Activated CD4-positive, alpha-beta T cell treated with anti-CD3 and anti-CD28 coated beads, Interleukin-2, Interleukin-4, amounts not matched to agents 100 ng/mL and 50 ng/mL, durations not matched to agents 16 hours and 8 hours (primary cell): ENCODE measurements at regions not wholly inside any gene's neighbourhood (a gene's known extent, or its start where the extent isn't known, plus 50 kb on each side); places are given as distances from the start of the nearest gene placed in this dataset.
A peak's percentile ranks its signal among the peaks of the same experiment; 100 is the strongest.

Source experiments
- DNase-seq: peaks from one replicate; pipeline ENCODE4 v3.0.0-alpha.2; 2020; ENCODE audit warnings: low spot score

GRCh38 chr18:11268741-11269233 lies 119.4 kb upstream of the PIEZO2 start:
- DNase-seq = no peak

GRCh38 chr18:11268153-11268552 lies 118.8 kb upstream of the PIEZO2 start:
- DNase-seq = no peak

- DNase-seq = no peak
Measured at GRCh38 chr18:11266781-11267480, 117.6 kb upstream of the PIEZO2 start.

GRCh38 chr18:11261486-11261885 lies 112.1 kb upstream of the PIEZO2 start:
- DNase-seq = no peak

- no peak for DNase-seq
Measured at GRCh38 chr18:11260961-11261461, 111.6 kb upstream of the PIEZO2 start.

- no peak for DNase-seq
Measured at GRCh38 chr18:11259469-11260150, 110.2 kb upstream of the PIEZO2 start.

GRCh38 chr18:11258039-11258610 lies 108.8 kb upstream of the PIEZO2 start:
- DNase-seq = peak; percentile 0

GRCh38 chr18:11256251-11256650 lies 106.9 kb upstream of the PIEZO2 start:
- no peak for DNase-seq

- no peak for DNase-seq
Measured at GRCh38 chr18:11251891-11252270, 102.5 kb upstream of the PIEZO2 start.

GRCh38 chr18:11251229-11251890 lies 102.0 kb upstream of the PIEZO2 start:
- DNase-seq = no peak

- no peak for DNase-seq
Measured at GRCh38 chr18:11249391-11249790, 100.0 kb upstream of the PIEZO2 start.

- DNase-seq = no peak
Measured at GRCh38 chr18:11247381-11247970, 98.1 kb upstream of the PIEZO2 start.

- DNase-seq = no peak
Measured at GRCh38 chr18:11246495-11247300, 97.3 kb upstream of the PIEZO2 start.

GRCh38 chr18:11245879-11246278 lies 96.5 kb upstream of the PIEZO2 start:
- DNase-seq = no peak

- no peak for DNase-seq
Measured at GRCh38 chr18:11237484-11237883, 88.1 kb upstream of the PIEZO2 start.

GRCh38 chr18:11237066-11237465 lies 87.7 kb upstream of the PIEZO2 start:
- no peak for DNase-seq

- DNase-seq = no peak
Measured at GRCh38 chr18:11224153-11224552, 74.8 kb upstream of the PIEZO2 start.

GRCh38 chr18:11219571-11219970 lies 70.2 kb upstream of the PIEZO2 start:
- DNase-seq = no peak

GRCh38 chr18:11215216-11215615 lies 65.8 kb upstream of the PIEZO2 start:
- DNase-seq = no peak

- DNase-seq = no peak
Measured at GRCh38 chr18:11204020-11204419, 54.7 kb upstream of the PIEZO2 start.

GRCh38 chr18:11199477-11199876 lies 50.1 kb upstream of the PIEZO2 start:
- no peak for DNase-seq
